GM18505 (cell line): ENCODE measurements at regions not wholly inside any gene's neighbourhood (a gene's known extent, or its start where the extent isn't known, plus 50 kb on each side); places are given as distances from the start of the nearest gene placed in this dataset.
"Not testable (repeated sequence)": the region's sequence is repeated elsewhere in the genome, so short reads cannot be mapped to it uniquely, and the experiment has no call there.

Source experiments
- ATAC-seq: cut with Tn5 transposase; IDR thresholded peaks from one replicate; pipeline ENCODE4 v1.9.1; 2021; ENCODE audit not compliant: unreplicated experiment
- POLR2A ChIP-seq: IDR thresholded peaks from 4 replicates; pipeline ENCODE4 v1.6.1; 2011; ENCODE audit warnings: borderline replicate concordance; ENCODE audit not compliant: insufficient read depth, insufficient read length; ENCODE audit errors: extremely low read depth

DNA sequence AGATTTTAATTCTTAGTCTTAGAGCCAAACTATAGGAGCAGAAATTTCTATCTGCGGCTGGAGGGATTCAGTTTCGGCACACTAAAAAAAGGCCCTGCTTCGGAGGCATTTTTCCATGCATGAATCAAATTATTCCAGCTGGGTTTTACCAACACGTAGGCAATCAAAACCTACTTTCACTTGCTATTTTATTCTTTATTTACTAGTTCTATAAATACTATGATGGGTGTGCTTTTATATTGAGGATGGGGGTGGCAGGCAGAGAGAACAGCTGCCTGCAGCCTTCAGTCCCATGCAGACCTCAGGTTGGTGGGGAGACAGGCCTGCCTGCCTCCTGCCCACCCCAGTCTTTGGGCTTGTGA is 609.8 kb downstream of the BCOR start:
- TF ChIP-seq POLR2A: no peak
- no peak for ATAC-seq

DNA sequence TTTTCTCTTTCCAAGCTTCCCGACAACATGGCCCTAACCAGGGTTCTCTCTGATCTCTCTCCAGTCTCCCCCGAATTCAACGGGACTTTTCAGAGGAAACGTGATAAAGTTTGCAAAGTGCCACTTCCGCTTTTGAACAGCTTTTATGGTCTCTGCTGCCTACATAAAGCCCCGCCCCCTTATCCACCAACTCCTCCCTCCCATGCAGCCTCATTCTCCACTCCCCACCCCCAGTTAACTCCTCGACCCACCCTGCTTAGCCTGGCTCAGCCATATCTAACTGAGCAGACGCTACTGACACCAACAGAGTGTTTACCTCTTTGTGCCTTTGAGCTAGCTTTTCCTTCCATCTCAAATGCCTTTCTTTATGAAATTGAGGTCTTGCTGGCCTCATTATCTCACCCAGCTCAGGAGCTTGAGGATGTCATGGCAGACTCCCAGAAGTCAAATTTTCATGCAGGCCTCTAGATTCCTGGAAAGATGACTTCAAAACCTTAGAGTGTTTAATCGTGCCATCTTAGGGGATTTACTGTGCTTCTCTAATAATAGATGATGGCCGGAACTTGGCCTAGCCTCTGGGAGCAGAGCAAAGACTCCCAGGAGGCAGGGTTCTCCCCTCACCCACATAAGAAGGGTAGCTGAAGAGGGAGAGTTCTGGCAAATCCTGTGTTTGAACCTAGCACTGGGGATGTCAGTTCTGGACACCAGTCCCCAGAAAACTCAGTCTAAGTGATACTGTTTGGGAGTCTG is 606.0 kb downstream of the BCOR start:
- no peak for TF ChIP-seq POLR2A
- ATAC-seq: peak; percentile 80

DNA sequence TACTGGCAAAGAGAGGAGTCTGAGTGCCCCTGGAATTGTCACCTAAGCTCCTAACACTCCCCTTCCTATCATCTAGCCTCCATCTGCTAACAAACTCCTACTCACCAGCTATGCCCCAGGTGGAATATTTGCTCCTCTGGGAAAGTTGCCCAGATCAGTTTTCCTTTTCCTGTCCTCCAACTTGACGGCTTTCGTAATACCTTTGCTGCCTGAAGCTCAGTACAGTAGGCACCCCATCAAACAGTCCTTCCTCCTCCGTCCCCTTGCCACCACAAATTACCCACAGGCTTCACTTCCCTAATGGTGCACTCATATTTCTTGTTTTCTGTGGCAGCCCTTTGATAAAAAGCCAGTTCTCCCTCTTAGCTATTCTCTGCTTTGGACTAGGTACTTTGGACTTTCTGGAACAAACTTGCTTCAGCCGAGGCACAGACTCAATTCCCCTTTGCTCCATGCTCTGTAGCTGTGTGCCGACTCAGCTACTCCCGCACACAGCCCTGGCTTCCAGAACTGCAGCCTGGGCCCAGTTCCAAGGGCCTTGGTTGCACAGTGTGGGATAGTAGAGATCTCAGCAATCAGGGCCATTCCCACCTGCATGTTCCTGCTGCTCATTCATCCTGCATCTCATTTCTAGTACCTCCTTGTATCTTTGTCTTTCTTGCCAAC is 605.1 kb downstream of the BCOR start:
- peak; percentile 57 for ATAC-seq
- no peak for TF ChIP-seq POLR2A

DNA sequence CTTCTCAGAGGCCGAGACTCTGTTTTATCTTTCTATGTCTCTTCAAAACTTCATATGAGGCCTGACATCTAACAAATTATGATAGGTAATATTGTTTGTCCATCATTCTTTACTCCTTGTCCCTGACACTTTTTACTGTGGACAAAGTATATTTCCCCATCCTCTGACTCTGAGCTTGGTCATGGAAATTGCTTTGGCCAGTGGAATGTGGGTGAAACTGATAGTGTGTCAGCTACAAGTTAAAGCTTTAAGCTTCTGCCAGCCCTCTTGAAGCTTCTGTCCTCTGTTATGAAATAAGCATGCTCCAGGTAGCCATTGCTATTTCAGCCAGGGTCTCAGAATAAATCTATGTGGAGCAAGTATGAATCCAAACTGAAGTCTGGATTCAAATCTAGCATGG is 604.6 kb downstream of the BCOR start:
- no peak for ATAC-seq
- no peak for TF ChIP-seq POLR2A

DNA sequence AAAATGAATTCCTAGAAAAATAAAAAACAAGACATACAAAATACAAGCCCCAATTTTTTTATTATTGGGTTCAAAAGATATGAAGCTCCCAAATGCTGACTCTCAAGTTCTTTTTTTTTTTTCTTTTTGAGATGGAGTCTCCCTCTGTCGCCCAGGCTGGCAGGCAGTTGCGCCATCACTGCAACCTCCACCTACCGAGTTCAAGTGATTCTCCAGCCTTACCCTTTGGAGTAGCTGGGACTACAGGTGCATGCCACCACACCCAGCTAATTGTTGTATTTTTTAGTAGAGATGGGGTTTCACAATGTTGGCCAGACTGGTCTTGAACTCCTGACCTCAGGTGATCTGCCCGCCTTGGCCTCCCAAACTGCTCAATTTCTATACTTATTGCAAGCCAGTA is 600.6 kb downstream of the BCOR start:
- not testable (repeated sequence) for ATAC-seq

DNA sequence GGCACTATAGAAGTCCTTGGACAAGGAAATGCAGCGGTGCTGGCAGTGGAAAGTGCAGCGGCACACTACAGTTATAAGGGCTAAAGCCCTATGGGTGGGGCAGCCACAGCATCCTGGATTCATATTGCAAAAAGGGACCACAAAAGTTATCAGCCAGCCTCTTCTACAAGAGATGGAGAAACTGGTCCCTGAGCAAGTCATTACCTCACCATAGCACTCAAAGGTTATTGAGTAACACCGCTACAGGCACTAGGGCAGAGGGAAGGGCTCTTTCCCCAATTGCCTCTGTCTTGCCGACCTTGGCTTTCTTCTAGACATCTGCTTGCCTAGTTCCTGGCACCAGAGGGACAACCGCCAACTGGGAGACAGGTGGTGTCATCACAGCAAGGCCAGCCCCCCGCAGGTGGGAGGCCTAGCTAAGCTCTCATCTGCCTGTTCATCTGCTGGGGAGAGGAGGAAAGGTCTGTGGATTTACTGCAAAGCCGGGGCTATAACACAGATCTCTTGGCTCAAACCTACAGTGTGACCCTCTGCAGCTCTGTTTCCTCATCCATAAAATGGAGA is 600.0 kb downstream of the BCOR start:
- TF ChIP-seq POLR2A: no peak

DNA sequence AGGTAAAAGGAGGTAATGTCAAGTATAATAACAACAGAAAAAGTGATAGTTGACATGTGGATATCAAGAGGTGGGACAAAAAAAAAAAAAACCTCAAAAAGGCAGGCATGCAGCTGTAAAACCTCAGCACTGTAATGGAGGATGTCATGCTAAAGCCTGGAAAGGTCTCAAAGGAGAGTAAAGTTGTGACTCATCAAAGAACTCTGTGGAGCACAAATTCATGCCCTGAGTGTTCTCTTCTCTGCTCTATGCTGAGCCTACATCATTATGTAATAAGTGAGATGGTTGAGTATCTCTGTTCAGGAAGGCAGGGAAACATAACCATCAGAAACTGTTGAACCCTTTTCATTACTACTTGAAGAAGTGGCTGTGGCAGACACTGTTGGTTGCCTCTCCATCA is 597.8 kb downstream of the BCOR start:
- TF ChIP-seq POLR2A: no peak

More for the DNA sequence above, 600.0 kb downstream of the BCOR start:
- ATAC-seq: no peak

DNA sequence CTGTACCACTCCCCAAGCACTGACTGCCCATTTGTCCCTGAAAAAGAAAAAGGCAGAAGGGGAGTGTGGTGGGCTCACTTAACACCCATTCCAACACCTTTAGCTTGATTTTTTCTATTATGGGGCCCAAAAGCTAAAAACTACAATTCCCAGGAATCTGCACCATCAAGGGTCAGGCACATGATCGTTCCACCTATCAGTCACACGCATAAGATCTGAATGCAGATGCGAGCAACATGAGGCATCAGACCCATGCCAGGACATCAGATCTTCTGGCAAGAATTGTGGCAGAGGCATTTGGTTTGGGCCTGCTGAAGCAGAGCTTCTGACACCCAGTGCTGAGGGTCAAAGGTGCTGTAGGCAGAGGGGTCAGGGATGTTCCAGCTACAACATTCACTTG is 595.9 kb downstream of the BCOR start:
- ATAC-seq: no peak

More for the DNA sequence above, 597.8 kb downstream of the BCOR start:
- no peak for ATAC-seq

DNA sequence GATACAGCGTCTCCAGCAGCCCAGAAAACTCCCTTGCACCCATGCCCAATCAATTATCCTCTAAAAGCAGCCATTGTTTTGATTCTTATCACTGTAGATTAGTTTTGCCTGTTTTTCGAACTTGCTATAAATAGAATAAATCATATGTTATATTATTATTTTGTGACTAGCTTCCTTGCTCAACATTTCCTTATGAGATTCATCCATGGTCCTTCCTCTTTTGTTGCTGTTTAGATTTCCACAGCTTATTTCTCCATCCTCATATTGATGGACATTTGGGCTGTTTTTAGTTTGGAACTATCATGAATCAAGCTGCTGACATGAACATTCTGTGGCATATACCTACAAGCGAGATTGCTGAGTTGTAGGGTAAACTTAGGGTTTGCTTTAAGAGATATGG is 595.3 kb downstream of the BCOR start:
- no peak for TF ChIP-seq POLR2A
- no peak for ATAC-seq

More for the DNA sequence above, 595.9 kb downstream of the BCOR start:
- no peak for TF ChIP-seq POLR2A

DNA sequence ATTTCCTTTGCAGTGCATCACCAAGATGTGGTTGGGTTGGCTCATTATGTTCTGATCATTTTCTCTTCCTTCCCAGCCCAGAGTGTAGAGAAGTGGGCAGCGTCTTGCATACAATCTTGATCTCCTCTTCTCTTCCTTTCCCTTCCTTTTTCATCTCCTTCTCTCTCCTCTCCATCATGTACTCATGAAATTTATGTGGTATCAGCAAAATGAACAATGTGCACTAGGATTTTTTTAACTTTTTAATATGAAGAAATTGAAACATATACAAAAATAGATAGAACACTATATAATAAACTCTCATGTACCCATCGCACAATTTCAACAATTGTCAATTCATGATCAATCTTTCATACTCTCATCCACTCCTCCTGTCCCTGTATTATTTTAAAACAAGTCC is 593.5 kb downstream of the BCOR start:
- TF ChIP-seq POLR2A: no peak
- ATAC-seq: no peak

DNA sequence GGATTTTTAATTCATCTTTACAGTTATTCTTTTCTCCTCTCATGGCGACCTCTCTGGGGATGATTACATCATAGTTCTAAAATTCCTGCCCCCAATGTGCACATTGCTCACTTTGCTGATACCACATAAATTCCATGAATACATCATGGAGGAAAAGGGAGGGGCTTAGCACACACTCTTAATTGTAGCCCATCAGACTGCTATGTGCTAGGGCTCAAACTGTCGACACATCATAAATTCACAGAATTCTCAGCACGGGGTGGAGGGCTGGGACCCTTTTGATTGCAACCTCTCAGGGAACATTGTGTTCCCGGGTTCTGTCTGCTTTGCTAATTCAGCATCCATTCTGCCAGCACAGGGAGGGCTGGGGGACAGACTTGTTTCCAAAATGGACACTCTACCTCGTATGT is 592.9 kb downstream of the BCOR start:
- no peak for ATAC-seq
- no peak for TF ChIP-seq POLR2A

DNA sequence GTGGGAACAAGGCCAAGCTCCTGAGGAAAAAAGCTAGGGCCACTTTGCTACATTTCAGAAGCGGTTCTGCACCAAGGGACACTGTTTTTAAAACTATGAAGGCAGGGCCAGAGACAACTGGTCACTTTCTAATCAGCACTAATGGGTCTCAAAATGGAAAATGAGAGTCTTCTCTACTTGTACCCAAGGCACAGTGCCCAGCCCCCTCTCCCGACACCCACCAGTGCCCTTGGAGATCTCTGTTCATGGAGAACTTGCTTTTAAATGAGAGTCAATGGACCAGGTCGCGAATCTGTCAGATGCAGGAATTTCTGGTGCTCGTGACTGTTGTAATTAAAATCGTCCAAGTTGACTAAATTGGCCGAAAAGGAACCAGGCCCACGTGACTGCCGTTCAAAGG is 591.6 kb downstream of the BCOR start:
- no peak for ATAC-seq
- TF ChIP-seq POLR2A: no peak

DNA sequence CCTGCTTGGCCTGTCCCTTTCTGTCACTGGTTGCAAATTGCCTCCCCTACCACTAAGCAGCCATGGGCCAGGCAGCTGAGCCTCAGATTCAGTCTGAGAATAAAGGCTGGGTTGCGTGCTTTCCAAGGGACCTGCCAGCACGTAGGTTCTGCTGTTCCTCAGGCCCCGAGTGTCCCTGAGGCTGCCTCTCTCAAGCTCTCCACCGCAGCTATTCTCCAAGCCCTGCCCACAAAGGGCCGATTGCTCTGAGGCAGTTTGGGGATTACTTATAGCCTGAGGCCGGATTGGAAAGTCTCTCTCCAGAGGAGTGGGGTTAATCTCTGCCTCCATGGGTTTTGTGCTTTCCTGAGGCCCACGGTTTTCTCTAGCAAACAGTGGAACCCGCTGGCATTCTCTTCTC is 590.7 kb downstream of the BCOR start:
- TF ChIP-seq POLR2A: no peak
- ATAC-seq: no peak

DNA sequence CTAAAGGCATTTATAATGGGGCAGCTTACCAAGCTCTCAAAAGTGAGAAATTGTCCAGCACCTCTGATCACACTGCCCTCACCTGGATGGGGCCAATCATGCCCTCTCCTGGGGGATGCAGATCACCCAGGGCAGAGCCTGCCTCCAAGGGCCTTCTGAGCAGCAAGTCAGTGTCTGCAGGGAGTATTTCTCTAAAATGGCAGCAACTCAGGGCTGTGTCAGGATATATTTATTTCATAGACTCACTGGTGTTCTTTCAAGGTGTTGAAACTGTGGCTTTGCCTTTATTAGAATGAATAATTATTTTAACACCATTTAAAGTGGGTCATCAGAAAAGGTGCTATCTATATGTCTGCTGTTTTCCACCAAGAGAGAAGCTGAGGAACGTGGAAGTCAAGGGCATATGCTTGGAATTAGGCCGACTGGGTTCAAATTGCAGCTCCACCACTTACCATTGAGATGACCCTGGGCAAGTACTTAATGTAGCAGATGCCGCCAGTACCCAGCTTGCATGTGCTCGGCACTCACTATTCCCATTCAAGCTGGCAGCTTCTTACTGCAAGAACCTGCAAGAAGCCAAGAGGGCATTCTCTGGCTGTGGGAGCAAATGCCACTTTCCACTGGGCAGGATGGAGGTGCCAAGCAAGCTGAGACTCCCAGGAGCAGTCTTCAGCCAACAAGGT is 590.0 kb downstream of the BCOR start:
- no peak for ATAC-seq
- no peak for TF ChIP-seq POLR2A

DNA sequence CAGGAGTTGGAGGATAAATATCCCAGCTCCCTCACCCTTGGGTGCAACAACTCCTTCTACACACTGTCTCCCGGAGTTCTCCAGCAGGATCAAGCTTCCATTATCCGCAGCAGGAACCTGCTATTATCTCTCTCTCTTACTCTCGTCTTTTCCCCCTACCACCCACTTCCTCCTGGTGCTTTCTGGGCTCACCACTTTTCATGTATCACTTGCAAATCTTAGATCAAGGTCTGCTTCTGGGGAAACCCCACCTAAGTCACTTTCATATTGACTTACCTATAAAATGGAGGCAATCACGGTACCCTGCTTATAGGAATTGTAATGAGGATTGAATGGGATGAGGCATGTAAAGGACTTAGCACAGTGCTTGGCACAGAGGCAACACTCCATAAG is 589.5 kb downstream of the BCOR start:
- ATAC-seq: no peak
- TF ChIP-seq POLR2A: no peak

DNA sequence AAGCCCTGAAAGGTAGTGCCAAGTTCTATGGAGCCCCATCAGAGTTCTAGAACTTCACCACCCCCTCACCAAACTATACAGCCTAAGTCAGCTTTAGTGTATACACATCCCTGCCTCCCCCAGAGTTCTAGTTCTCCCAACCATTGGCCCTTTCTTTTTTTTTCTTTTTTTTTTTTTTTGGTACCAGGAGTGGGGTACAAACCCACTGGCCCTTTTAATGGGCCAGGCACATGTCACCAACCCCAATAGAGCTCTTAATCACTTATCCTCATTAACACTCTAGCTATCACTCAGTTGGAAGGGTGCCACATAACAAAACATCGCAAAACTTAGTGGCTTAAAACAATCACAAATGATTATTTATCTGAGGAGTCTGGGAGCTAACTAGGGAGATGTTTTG is 588.6 kb downstream of the BCOR start:
- TF ChIP-seq POLR2A: no peak
- ATAC-seq: no peak
